GM18505 (cell line): ENCODE measurements at regions not wholly inside any gene's neighbourhood (a gene's known extent, or its start where the extent isn't known, plus 50 kb on each side); places are given as distances from the start of the nearest gene placed in this dataset.

Source experiments
- ATAC-seq: cut with Tn5 transposase; IDR thresholded peaks from one replicate; pipeline ENCODE4 v1.9.1; 2021; ENCODE audit not compliant: unreplicated experiment
- POLR2A ChIP-seq: IDR thresholded peaks from 4 replicates; pipeline ENCODE4 v1.6.1; 2011; ENCODE audit warnings: borderline replicate concordance; ENCODE audit not compliant: insufficient read depth, insufficient read length; ENCODE audit errors: extremely low read depth

DNA sequence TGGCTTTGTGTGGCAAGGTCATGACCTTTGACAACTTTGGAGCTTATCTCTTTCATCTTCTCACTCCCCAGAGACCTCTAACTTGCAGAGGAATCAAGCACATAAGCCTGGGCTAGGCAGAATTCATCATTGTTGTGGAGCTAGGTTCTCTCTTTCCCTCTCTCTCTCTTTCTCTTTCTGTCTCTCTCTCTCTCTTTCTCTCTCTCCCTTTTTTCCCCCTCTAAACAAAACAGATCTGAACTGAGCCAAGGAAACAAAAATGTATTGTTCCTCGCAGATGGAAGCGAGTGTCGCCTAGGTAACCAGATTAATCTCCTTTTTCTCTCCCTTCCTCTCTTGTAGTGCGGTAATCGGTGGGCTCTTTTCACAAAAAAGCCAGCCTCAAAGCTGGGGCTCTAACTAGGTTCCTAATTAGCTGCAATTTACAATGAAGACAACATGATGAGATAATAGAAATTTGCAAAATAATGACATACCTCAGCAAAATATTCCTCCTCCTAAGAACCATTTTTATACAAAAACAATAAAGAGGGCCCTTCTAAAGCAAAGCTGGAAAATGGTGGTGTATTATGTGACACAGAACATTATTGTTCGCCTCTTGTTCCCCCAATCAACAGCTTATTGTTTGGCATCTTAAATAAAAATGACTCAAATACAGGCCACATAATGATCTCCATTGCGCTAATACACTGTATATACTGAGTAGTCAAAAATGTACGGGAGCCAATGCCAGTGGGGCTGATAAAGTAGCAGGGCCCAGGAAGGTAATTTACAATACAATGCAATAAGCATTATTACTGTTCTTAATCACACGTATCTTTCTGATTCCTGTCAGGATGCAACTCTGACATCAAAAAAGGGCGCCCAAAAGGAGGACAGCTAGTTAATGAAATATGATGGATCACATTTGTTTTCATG lies 65.7 kb upstream of the SOX5 start:
- ATAC-seq = no peak

DNA sequence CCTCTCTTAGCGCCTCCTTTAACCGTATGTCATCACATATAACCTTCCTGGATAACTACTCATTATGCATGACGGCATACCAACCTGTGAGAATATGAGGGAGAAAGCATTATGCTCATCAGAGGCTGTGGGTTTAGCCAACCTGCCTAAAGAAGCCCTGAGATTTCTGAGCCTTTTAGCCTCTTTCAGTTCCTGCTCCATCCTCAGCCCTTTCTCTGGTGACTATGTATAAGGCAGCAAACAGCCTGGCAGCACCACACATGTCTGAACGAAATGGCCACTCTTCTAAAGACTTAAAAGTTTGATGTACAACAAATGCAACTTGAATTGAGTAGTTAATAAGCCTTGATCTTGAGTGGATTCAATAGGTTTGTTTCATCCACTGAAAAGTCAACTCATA lies 64.8 kb upstream of the SOX5 start:
- ATAC-seq = no peak
- TF ChIP-seq POLR2A = no peak

More for the DNA sequence above, 65.7 kb upstream of the SOX5 start:
- TF ChIP-seq POLR2A = no peak

DNA sequence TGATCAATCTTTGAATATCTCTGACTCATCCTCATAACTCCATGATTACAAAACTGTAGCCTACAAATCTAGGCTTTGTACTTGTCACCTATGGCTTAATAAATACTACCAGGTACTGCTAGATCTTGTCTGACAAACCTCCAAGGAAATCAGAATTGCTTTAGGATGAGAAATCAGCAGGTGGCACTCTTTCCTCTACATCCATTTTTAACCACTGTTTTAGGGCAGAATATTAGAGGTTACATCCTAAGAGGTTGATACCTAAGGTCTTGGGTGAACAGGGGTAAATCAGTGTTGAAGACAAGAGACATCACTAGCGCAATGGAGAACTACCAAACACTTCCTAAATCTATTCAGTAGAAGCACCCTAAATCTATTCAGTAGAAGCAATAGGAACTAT lies 63.1 kb upstream of the SOX5 start:
- ATAC-seq = no peak
- no peak for TF ChIP-seq POLR2A

DNA sequence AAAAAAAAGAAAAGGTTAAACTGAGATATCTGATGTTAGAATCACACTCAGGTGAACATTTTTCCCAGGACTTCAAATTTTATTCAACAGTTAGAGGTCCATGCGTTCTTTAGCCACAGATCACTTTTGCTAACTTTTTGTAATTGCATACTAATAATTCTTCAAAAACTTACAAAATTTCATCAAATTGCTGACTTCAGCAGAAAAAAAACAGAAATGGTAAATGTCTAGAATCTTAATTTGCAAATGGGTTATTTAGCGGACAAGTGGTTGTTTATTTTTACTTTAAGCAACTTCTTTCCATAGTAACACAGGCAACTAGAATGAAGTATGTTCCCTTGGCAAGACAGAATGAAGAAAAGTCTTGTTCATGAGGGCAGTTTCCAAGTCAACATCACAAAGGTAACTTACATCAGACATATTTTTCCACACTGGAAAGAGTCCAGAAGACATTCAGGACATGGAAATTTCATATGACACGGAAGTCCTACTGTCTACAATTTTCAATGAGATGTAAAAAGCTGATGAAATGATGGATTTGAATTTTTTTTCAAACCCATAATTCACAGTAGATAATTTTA lies 62.5 kb upstream of the SOX5 start:
- no peak for ATAC-seq
- TF ChIP-seq POLR2A = no peak

DNA sequence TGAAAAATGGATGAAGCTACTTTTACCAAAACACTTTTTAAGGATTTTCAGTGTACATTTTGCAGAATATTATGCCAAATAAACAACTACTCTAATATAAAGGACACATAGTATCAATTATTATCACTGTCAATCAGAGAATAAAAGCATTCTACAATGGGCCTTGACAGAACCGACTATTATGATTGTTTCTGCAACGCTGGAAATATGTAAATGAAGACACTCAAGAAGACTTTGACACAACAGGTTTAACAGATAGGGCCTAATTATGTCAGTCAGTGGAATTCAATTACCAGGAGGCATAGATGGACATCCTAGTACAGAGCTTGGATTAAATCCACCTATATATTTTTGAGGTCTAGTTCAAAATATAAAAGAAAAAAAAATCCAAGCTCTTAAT lies 58.7 kb upstream of the SOX5 start:
- no peak for TF ChIP-seq POLR2A
- no peak for ATAC-seq
